VCaP (cell line): ENCODE measurements at regions not wholly inside any gene's neighbourhood (a gene's known extent, or its start where the extent isn't known, plus 50 kb on each side); places are given as distances from the start of the nearest gene placed in this dataset.
A peak's percentile ranks its signal among the peaks of the same experiment; 100 is the strongest.

Source experiments
- H3K27ac ChIP-seq: fragments of 450-650 bp; 2 replicates; pipeline ENCODE4 v1.5.1; 2017
- TF ChIP-seq, protein P1 (sequence below): fragments of 450-650 bp; conservative IDR thresholded peaks from 2 replicates; pipeline ENCODE4 v1.5.1; 2017; ENCODE audit warnings: mild to moderate bottlenecking, moderate library complexity

DNA sequence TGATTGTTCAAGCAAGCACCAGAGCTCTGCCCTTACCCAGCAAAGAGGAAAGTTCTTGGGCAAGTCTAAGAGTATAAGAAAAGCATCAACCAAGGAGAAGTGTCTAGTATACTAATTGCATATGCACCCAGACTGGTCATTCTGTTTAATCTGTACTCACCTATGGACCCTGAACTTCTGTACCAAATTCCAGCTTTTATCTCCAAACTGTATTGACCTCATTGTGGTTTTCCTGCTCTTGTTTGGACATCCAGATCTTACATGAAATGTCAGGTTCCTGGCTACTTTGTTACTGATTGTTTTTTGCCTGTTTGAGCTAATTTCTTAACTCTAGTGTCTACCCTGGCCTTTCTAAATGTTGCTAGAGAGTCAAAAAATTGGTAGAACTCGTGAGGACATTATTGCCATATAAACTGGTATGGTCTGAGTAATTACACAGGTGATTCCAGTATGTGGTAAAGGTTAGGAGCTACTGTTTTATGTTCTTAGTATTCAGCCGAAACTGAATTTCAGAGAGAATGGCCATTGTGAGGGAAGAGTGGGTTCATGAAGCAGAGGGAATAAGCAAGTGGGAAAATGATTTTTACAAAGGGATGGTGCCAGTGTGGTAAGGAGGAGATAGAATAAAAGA, 146.3 kb downstream of the HNMT start:
- H3K27ac ChIP-seq, result no peak overlapping the region

GRCh38 chr2:138112536-138112935, 148.3 kb downstream of the HNMT start:
- no peak overlapping the region for H3K27ac ChIP-seq
- TF ChIP-seq, protein P1, sequence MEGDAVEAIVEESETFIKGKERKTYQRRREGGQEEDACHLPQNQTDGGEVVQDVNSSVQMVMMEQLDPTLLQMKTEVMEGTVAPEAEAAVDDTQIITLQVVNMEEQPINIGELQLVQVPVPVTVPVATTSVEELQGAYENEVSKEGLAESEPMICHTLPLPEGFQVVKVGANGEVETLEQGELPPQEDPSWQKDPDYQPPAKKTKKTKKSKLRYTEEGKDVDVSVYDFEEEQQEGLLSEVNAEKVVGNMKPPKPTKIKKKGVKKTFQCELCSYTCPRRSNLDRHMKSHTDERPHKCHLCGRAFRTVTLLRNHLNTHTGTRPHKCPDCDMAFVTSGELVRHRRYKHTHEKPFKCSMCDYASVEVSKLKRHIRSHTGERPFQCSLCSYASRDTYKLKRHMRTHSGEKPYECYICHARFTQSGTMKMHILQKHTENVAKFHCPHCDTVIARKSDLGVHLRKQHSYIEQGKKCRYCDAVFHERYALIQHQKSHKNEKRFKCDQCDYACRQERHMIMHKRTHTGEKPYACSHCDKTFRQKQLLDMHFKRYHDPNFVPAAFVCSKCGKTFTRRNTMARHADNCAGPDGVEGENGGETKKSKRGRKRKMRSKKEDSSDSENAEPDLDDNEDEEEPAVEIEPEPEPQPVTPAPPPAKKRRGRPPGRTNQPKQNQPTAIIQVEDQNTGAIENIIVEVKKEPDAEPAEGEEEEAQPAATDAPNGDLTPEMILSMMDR, result no peak

More for the DNA sequence above, 146.3 kb downstream of the HNMT start:
- TF ChIP-seq, protein P1, result no peak

DNA sequence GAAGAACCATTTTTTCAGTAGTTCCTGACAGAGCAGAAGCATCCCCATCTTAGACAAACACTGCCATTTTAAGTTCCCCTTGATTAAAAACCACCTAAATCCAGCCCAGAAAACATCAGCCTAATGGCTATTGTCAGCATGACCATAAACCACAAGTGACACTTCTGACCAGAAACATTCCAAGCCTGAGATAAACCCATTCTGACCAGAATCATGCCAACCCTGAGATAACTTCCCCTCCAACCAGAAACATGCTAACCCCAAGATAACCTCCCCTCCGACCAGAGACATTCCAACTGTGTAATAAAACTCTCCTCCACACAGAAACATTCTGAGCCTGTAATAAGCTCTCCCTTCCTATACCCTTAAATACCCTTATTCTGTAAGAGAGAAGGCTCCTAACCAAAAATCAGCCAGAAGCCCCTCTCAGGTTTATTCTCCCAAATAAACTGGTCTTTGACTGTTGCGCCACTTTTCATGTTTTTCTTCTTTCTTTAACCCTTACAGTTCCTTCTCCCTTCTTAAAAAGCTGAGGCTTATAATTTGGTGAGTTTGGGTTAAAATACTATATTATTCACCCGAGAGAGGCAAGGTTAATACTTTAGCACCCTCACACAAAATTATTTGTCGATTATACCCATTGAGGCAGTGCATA, 149.7 kb downstream of the HNMT start:
- H3K27ac ChIP-seq, result no peak overlapping the region
- TF ChIP-seq, protein P1, result no peak

DNA sequence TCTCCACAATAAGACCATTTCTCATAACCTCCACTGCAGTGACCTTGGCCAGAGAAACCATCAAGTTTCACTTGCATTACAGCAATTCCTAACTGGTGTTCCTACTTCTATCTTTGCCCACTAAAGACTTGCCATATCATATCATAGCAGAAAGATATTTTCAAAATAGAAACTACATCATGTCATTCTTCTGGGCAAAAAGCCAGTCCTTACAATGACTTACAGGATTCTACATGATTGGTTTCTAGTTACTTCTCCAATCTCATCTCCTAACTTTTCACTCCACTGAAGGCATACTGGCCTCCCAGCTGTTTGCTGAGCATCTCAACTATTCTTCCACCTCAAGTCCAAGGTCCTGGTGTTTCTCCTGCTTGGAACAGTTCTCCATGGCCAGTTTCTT, 151.4 kb downstream of the HNMT start:
- TF ChIP-seq, protein P1, result no peak
- H3K27ac ChIP-seq, result no peak overlapping the region

- TF ChIP-seq, protein P1, result no peak
- no peak overlapping the region for H3K27ac ChIP-seq
Observed at GRCh38 chr2:138116456-138116855, 152.2 kb downstream of the HNMT start.

DNA sequence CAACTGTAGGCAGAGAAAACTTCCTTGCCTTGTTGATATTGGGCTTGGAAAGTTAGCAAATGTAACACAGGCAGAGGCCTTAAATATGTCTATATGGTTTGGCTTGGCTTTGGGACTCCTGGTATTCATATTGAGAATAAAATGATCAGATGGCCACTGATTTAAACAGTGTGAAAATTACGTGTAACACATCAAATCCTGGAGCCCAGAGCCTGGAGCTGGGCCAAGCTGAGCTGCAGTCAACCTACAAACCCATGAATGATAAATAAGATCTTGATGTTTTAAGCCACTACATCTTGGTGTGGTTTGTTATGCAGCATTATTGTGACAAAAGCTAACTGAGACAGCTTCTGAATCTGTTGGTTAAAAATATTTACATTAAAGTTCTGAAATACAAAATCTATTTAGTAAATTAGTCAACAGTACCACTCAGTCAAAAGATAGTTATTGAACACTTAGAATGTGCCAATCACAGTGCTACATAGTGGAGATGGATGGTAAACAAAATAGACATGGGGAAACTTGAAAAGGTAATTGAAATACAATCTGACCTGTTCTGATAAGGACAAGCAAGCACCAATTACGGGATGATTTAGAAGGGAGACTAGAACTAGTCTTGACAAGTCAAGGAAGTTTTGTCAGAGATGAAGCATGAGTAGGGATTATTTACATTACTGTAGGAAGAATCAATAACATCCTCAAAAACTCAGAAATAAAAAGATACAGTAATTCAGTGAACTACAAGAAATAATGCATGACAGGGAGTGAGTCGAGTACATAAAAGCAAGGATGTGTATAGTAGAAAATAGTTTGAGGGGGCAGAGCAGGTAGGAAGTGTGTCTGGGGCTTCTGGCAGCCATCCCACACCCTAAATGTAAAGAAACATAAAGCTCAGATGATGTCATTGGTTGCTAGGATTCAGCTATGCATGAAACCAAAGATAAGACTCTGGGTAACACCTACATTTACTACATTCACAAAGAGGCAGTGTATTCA, 157.7 kb downstream of the HNMT start:
- H3K27ac ChIP-seq, result peak overlapping the region; percentile 14; the same call in 1 of the 2 replicates
- TF ChIP-seq, protein P1, result no peak

DNA sequence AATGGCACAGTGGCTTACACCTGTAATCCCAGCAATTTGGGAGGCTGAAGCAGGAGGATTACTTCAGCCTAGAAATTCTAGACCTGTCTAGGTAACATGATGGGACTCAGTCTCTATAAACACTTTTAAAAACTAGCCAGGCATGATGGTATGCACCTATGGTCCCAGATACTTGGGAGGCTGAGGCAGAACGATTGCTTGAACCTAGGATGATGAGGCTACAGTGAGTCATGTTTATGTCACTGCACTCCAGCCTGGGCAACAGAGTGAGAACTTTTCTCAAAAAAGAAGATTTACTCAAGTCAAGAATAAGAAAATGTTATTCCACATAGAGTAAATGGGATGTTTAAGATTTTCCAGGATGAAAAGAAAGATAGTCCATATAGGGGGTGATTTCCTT, 158.6 kb downstream of the HNMT start:
- H3K27ac ChIP-seq, result no peak overlapping the region
- TF ChIP-seq, protein P1, result no peak
